HEK293 (cell line): ENCODE measurements at regions not wholly inside any gene's neighbourhood (a gene's known extent, or its start where the extent isn't known, plus 50 kb on each side); places are given as distances from the start of the nearest gene placed in this dataset.
"Not testable (repeated sequence)": the region's sequence is repeated elsewhere in the genome, so short reads cannot be mapped to it uniquely, and the experiment has no call there.

ENCODE experiments used
- CTCF ChIA-PET: fragments of 350-600 bp; formaldehyde crosslinking; extraction: SDS; loops from one replicate; lab custom pipeline; 2021; ENCODE audit warnings: antibody characterized with exemption; lab: Yijun Ruan, JAX
- POLR2A ChIA-PET: fragments of 300-600 bp; formaldehyde crosslinking; extraction: SDS; loops from one replicate; lab custom pipeline; 2020; ENCODE audit warnings: antibody characterized with exemption, inconsistent platforms; lab: Yijun Ruan, JAX
- H3K27ac ChIP-seq: fragments of 200-500 bp; sonication (Bioruptor generic); 2 replicates; pipeline ENCODE4 v1.5.1; 2014; ENCODE audit warnings: low read depth, low read length, control low read depth, inconsistent platforms; ENCODE audit errors: extremely low read depth
- H3K36me3 ChIP-seq, 2 experiments: fragments of 200-500 bp in 1 of 2; sonication (Bioruptor generic) in 1 of 2; 1 replicate in 1 of 2; 2 replicates in 1 of 2; pipeline ENCODE4 v1.5.1; 2014 to 2017; ENCODE audit warnings: inconsistent platforms in 2 of 2, low read length in 2 of 2; ENCODE audit not compliant: control insufficient read depth in 2 of 2, insufficient read depth in 1 of 2
- H3K4me1 ChIP-seq: fragments of 200-500 bp; sonication (Bioruptor generic); 2 replicates; pipeline ENCODE4 v1.5.1; 2014; ENCODE audit warnings: mild to moderate bottlenecking, low read length, inconsistent platforms; ENCODE audit not compliant: control insufficient read depth, insufficient read depth
- H3K4me3 ChIP-seq: 2 replicates; pipeline ENCODE4 v1.5.1; 2011; ENCODE audit warnings: low read depth, mild to moderate bottlenecking, control low read depth, low read length, moderate library complexity
- H3K9me3 ChIP-seq: fragments of 200-500 bp; sonication (Bioruptor generic); 2 replicates; pipeline ENCODE4 v1.5.1; 2014; ENCODE audit warnings: low read depth, low read length, inconsistent platforms; ENCODE audit not compliant: control insufficient read depth, insufficient read depth
- BCL11A ChIP-seq: fragments of 450-650 bp; formaldehyde crosslinking; IDR thresholded peaks from 2 replicates; pipeline ENCODE4 v1.5.1; 2016; ENCODE audit warnings: low read depth, missing biosample characterization, missing genetic modification characterization
- GFI1B ChIP-seq: fragments of 450-650 bp; formaldehyde crosslinking; IDR thresholded peaks from 2 replicates; pipeline ENCODE4 v1.5.1; 2016; ENCODE audit warnings: missing biosample characterization, missing genetic modification characterization
- GLI2 ChIP-seq: fragments of 450-650 bp; formaldehyde crosslinking; IDR thresholded peaks from 2 replicates; pipeline ENCODE4; 2017; ENCODE audit warnings: missing biosample characterization, missing genetic modification characterization, low read depth, borderline replicate concordance
- GLIS2 ChIP-seq: fragments of 450-650 bp; formaldehyde crosslinking; IDR thresholded peaks from 2 replicates; pipeline ENCODE4 v1.5.1; 2016; ENCODE audit warnings: missing biosample characterization, missing genetic modification characterization
- SALL2 ChIP-seq: fragments of 450-650 bp; formaldehyde crosslinking; IDR thresholded peaks from 2 replicates; pipeline ENCODE4 v1.5.0; 2017; ENCODE audit warnings: missing biosample characterization, mild to moderate bottlenecking, missing genetic modification characterization, borderline replicate concordance
- ZBTB21 ChIP-seq: fragments of 450-650 bp; formaldehyde crosslinking; IDR thresholded peaks from 2 replicates; pipeline ENCODE4 v1.5.1; 2017; ENCODE audit warnings: missing biosample characterization, missing genetic modification characterization
- ZBTB6 ChIP-seq: fragments of 450-650 bp; formaldehyde crosslinking; IDR thresholded peaks from 2 replicates; pipeline ENCODE4 v1.5.1; 2017; ENCODE audit warnings: missing biosample characterization, missing genetic modification characterization
- ZBTB8A ChIP-seq: fragments of 450-650 bp; formaldehyde crosslinking; IDR thresholded peaks from 2 replicates; pipeline ENCODE4 v1.5.1; 2016; ENCODE audit warnings: missing biosample characterization, missing genetic modification characterization
- ZFP37 ChIP-seq: fragments of 450-650 bp; formaldehyde crosslinking; IDR thresholded peaks from 2 replicates; pipeline ENCODE4 v1.5.1; 2016; ENCODE audit warnings: missing biosample characterization, missing genetic modification characterization
- ZIC2 ChIP-seq: fragments of 450-650 bp; formaldehyde crosslinking; IDR thresholded peaks from 2 replicates; pipeline ENCODE4 v1.5.1; 2016; ENCODE audit warnings: missing biosample characterization, missing genetic modification characterization
- ZNF140 ChIP-seq: fragments of 450-650 bp; formaldehyde crosslinking; IDR thresholded peaks from 2 replicates; pipeline ENCODE4 v1.5.1; 2016; ENCODE audit warnings: missing biosample characterization, missing genetic modification characterization
- ZNF184 ChIP-seq: fragments of 450-650 bp; IDR thresholded peaks from 2 replicates; pipeline ENCODE4 v1.5.1; 2018; ENCODE audit warnings: missing biosample characterization, mild to moderate bottlenecking, missing genetic modification characterization
- ZNF202 ChIP-seq: fragments of 450-650 bp; formaldehyde crosslinking; IDR thresholded peaks from 2 replicates; pipeline ENCODE4 v1.5.1; 2016; ENCODE audit warnings: missing biosample characterization, missing genetic modification characterization, borderline replicate concordance
- ZNF266 ChIP-seq: fragments of 450-650 bp; formaldehyde crosslinking; IDR thresholded peaks from 2 replicates; pipeline ENCODE4 v1.5.1; 2016; ENCODE audit warnings: missing biosample characterization, missing genetic modification characterization, low read depth
- ZNF426 ChIP-seq: fragments of 450-650 bp; formaldehyde crosslinking; IDR thresholded peaks from 2 replicates; pipeline ENCODE4 v1.5.1; 2017; ENCODE audit warnings: missing biosample characterization, missing genetic modification characterization, mild to moderate bottlenecking, inconsistent platforms, moderate library complexity
- ZNF433 ChIP-seq: fragments of 450-650 bp; formaldehyde crosslinking; IDR thresholded peaks from 2 replicates; pipeline ENCODE4 v1.5.1; 2016; ENCODE audit warnings: missing biosample characterization, missing genetic modification characterization, low read depth
- ZNF501 ChIP-seq: fragments of 450-650 bp; formaldehyde crosslinking; IDR thresholded peaks from 2 replicates; pipeline ENCODE4 v1.5.1; 2016; ENCODE audit warnings: missing biosample characterization, missing genetic modification characterization
- ZNF529 ChIP-seq: fragments of 450-650 bp; formaldehyde crosslinking; IDR thresholded peaks from 2 replicates; pipeline ENCODE4 v1.5.1; 2017; ENCODE audit warnings: missing genetic modification characterization, missing biosample characterization; ENCODE audit not compliant: insufficient replicate concordance
- ZNF555 ChIP-seq: fragments of 450-650 bp; formaldehyde crosslinking; conservative IDR thresholded peaks from 2 replicates; pipeline ENCODE4 v1.5.1; 2017; ENCODE audit warnings: missing biosample characterization, mild to moderate bottlenecking, missing genetic modification characterization, inconsistent platforms
- ZNF560 ChIP-seq: fragments of 450-650 bp; formaldehyde crosslinking; IDR thresholded peaks from 2 replicates; pipeline ENCODE4 v1.5.1; 2017; ENCODE audit warnings: missing biosample characterization, missing genetic modification characterization, borderline replicate concordance
- ZNF623 ChIP-seq: fragments of 450-650 bp; formaldehyde crosslinking; IDR thresholded peaks from 2 replicates; pipeline ENCODE4 v1.5.1; 2016; ENCODE audit warnings: missing biosample characterization, missing genetic modification characterization
- ZNF654 ChIP-seq: fragments of 450-650 bp; formaldehyde crosslinking; IDR thresholded peaks from 2 replicates; pipeline ENCODE4 v1.5.1; 2016; ENCODE audit warnings: low read depth, missing biosample characterization, missing genetic modification characterization
- ZXDB ChIP-seq: fragments of 450-650 bp; formaldehyde crosslinking; IDR thresholded peaks from 2 replicates; pipeline ENCODE4 v1.5.1; 2016; ENCODE audit warnings: missing biosample characterization, missing genetic modification characterization
- TF ChIP-seq, protein P1 (sequence below): fragments of 450-650 bp; formaldehyde crosslinking; conservative IDR thresholded peaks from 2 replicates; pipeline ENCODE4 v1.5.1; 2016; ENCODE audit warnings: low read depth, missing biosample characterization, missing genetic modification characterization

GRCh38 chr7:114279901-114280300, 134.7 kb upstream of the FOXP2 start (continued):
- 0 out of 2 replicates have a peak, but pooled peaks have one; percentile 22 for TF ChIP-seq ZXDB

- no peak overlapping the region for H3K4me3 ChIP-seq
- TF ChIP-seq ZBTB6 (tag by site-specific recombination): no peak
- no peak for TF ChIP-seq GLIS2 (tag by site-specific recombination)
- no peak for TF ChIP-seq ZNF184
- TF ChIP-seq ZIC2 (tag by site-specific recombination): no peak
- no peak for TF ChIP-seq SALL2 (tag by site-specific recombination)
- no peak for TF ChIP-seq BCL11A (tag by site-specific recombination)
- TF ChIP-seq ZBTB8A: no peak
- H3K4me1 ChIP-seq: peaks cover 3% of the 10 kb centered on the region; the same call in 1 of the 2 replicates
- H3K27ac ChIP-seq: no peak overlapping the region
- ChIA-PET CTCF (no interaction called here), POLR2A (no interaction called here)
- no peaks in the 10 kb centered on the region for H3K36me3 ChIP-seq
- peaks cover 2% of the 10 kb centered on the region; the same call in 1 of the 2 replicates for H3K9me3 ChIP-seq
Measured at GRCh38 chr7:114273218-114273617, 141.4 kb upstream of the FOXP2 start.

DNA sequence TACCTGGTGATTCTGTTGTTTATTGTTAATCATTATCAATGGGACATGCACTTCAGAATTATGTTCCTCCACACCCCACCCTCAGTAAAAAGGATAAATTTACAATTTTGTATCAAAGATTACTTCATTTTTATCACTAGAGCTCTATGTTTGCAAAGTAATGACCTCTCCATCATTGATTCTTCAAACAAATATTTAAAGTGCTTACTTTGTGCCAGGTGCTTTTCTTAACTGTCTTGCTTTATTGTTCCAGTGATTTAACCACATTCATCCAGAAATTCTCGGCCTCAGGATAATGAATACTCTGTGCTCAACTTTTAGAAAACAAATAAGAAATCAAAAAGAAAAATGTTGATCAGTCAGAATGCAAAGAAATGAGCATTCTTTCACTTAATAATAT, 144.9 kb upstream of the FOXP2 start:
- CTCF ChIA-PET: no interaction called here
- Histone ChIP-seq H3K4me1 (peaks cover 3% of the 10 kb centered on the region; the same call in 1 of the 2 replicates), H3K27ac (no peak overlapping the region), H3K9me3 (peaks cover 2% of the 10 kb centered on the region; the same call in 1 of the 2 replicates), H3K4me3 (no peak overlapping the region), H3K36me3 (no peaks in the 10 kb centered on the region)
- TF ChIP-seq GFI1B (tag by site-specific recombination): no peak
- POLR2A ChIA-PET: no interaction called here

- H3K4me3 ChIP-seq, POLR2A ChIA-PET, H3K9me3 ChIP-seq, CTCF ChIA-PET, H3K27ac ChIP-seq, H3K36me3 ChIP-seq, H3K4me1 ChIP-seq: not testable (repeated sequence)
- TF ChIP-seq ZNF426 (tag by site-specific recombination) (peak; percentile 93), ZBTB8A (peak; percentile 72), ZNF555 (tag by site-specific recombination) (peak; percentile 86), ZXDB (peak; percentile 66; the same call in 1 of the 2 replicates), GLI2 (tag by site-specific recombination) (peak; percentile 38; the same call in 1 of the 2 replicates), ZNF501 (tag by site-specific recombination) (0 out of 2 replicates have a peak, but pooled peaks have one; percentile 34), ZNF560 (tag by site-specific recombination) (peak; percentile 82; the same call in 1 of the 2 replicates), ZNF654 (peak; percentile 41), ZNF623 (tag by site-specific recombination) (peak; percentile 65), ZNF433 (tag by site-specific recombination) (peak; percentile 51; the same call in 1 of the 2 replicates), ZBTB21 (tag by site-specific recombination) (0 out of 2 replicates have a peak, but pooled peaks have one; percentile 33), ZNF529 (peak; percentile 23), ZNF266 (tag by site-specific recombination) (peak; percentile 33; the same call in 1 of the 2 replicates), ZFP37 (tag by site-specific recombination) (0 out of 2 replicates have a peak, but pooled peaks have one; percentile 29), ZNF140 (0 out of 2 replicates have a peak, but pooled peaks have one; percentile 20), ZNF202 (peak; percentile 38; the same call in 1 of the 2 replicates)
- TF ChIP-seq, protein P1, sequence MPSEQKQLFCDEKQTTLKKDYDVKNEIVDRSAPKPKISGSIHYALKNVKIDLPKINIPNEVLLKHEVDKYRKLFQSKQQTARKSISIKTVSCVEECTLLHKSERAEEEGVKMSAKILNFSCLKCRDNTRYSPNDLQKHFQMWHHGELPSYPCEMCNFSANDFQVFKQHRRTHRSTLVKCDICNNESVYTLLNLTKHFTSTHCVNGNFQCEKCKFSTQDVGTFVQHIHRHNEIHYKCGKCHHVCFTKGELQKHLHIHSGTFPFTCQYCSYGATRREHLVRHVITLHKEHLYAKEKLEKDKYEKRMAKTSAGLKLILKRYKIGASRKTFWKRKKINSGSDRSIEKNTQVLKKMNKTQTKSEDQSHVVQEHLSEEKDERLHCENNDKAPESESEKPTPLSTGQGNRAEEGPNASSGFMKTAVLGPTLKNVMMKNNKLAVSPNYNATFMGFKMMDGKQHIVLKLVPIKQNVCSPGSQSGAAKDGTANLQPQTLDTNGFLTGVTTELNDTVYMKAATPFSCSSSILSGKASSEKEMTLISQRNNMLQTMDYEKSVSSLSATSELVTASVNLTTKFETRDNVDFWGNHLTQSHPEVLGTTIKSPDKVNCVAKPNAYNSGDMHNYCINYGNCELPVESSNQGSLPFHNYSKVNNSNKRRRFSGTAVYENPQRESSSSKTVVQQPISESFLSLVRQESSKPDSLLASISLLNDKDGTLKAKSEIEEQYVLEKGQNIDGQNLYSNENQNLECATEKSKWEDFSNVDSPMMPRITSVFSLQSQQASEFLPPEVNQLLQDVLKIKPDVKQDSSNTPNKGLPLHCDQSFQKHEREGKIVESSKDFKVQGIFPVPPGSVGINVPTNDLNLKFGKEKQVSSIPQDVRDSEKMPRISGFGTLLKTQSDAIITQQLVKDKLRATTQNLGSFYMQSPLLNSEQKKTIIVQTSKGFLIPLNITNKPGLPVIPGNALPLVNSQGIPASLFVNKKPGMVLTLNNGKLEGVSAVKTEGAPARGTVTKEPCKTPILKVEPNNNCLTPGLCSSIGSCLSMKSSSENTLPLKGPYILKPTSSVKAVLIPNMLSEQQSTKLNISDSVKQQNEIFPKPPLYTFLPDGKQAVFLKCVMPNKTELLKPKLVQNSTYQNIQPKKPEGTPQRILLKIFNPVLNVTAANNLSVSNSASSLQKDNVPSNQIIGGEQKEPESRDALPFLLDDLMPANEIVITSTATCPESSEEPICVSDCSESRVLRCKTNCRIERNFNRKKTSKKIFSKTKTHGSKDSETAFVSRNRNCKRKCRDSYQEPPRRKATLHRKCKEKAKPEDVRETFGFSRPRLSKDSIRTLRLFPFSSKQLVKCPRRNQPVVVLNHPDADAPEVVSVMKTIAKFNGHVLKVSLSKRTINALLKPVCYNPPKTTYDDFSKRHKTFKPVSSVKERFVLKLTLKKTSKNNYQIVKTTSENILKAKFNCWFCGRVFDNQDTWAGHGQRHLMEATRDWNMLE (tag by site-specific recombination): peak; percentile 86
Measured at GRCh38 chr7:114267550-114267949, 147.1 kb upstream of the FOXP2 start.
